RWPE1 (cell line): ENCODE measurements at regions not wholly inside any gene's neighbourhood (a gene's known extent, or its start where the extent isn't known, plus 50 kb on each side); places are given as distances from the start of the nearest gene placed in this dataset.

Experiments
- CTCF ChIA-PET: fragments of 350-600 bp; sonication (Branson Sonifier 250); formaldehyde crosslinking; extraction: SDS; loops from one replicate; lab custom pipeline; 2021; lab: Yijun Ruan, JAX
- POLR2A ChIA-PET: fragments of 400-600 bp; formaldehyde crosslinking; extraction: SDS; loops from one replicate; lab custom pipeline; 2020; ENCODE audit warnings: antibody characterized with exemption; ENCODE audit not compliant: low non-redundant PET; lab: Yijun Ruan, JAX
- DNase-seq: peaks from one replicate; pipeline ENCODE4 v3.0.0; 2012; ENCODE audit warnings: low spot score
- H3K27ac ChIP-seq: fragments of 450-650 bp; 2 replicates; pipeline ENCODE4 v1.5.1; 2017
- CTCF ChIP-seq: fragments of 450-650 bp; conservative IDR thresholded peaks from 2 replicates; pipeline ENCODE4 v1.5.1; 2017; ENCODE audit warnings: low read depth, mild to moderate bottlenecking

- DNase-seq: no peak
- POLR2A ChIA-PET: no interaction called here
- no peak overlapping the region for H3K27ac ChIP-seq
- CTCF ChIA-PET: no interaction called here
- no peak for TF ChIP-seq CTCF
These were observed 70.0 kb upstream of the CIBAR2 start for GRCh38 chr16:85182286-85182685.

- no peak for DNase-seq
- ChIA-PET POLR2A (no interaction called here), CTCF (no interaction called here)
- no peak for TF ChIP-seq CTCF
- no peak overlapping the region for H3K27ac ChIP-seq
These were observed 70.5 kb upstream of the CIBAR2 start for GRCh38 chr16:85182774-85183173.

- POLR2A ChIA-PET: no interaction called here
- H3K27ac ChIP-seq: no peak overlapping the region
- no peak for DNase-seq
- CTCF ChIA-PET: interaction anchor here (0.6 kb wide), 1 partner anchor 12 kb away, joined by 3 read pairs; no protein-coding TSS in a partner anchor
- TF ChIP-seq CTCF: no peak
These were observed 71.3 kb upstream of the CIBAR2 start for GRCh38 chr16:85183564-85183963.

GRCh38 chr16:85184404-85184803 lies 72.1 kb upstream of the CIBAR2 start:
- no peak overlapping the region for H3K27ac ChIP-seq
- CTCF ChIA-PET: no interaction called here
- no peak for TF ChIP-seq CTCF
- DNase-seq: no peak
- POLR2A ChIA-PET: no interaction called here

GRCh38 chr16:85185303-85186100 lies 73.2 kb upstream of the CIBAR2 start:
- DNase-seq: no peak
- ChIA-PET CTCF (interaction anchor here (0.7 kb wide), 1 partner anchor 56 kb away, joined by 3 read pairs; no protein-coding TSS in a partner anchor), POLR2A (no interaction called here)
- TF ChIP-seq CTCF: no peak
- no peak overlapping the region for H3K27ac ChIP-seq

GRCh38 chr16:85187002-85187401 lies 74.7 kb upstream of the CIBAR2 start:
- POLR2A ChIA-PET: no interaction called here
- no peak for DNase-seq
- TF ChIP-seq CTCF: no peak
- no peak overlapping the region for H3K27ac ChIP-seq
- CTCF ChIA-PET: interaction anchor here (0.6 to 0.7 kb wide), 2 partner anchors 12 to 240 kb away, joined by 3 read pairs; no protein-coding TSS in a partner anchor
